Subcutaneous abdominal adipose tissue (tissue), 5 donors: ENCODE measurements at regions not wholly inside any gene's neighbourhood (a gene's known extent, or its start where the extent isn't known, plus 50 kb on each side); places are given as distances from the start of the nearest gene placed in this dataset.

Experiments used
- H3K27ac ChIP-seq: one replicate; pipeline ENCODE4 v1.7.0; 2013; ENCODE audit warnings: low read depth, mild to moderate bottlenecking, inconsistent platforms, low read length, moderate library complexity
- H3K27me3 ChIP-seq, 5 donors: one replicate each; pipeline ENCODE4 v1.7.0; 2013; ENCODE audit warnings: low read length in 5 of 5, inconsistent platforms in 1 of 5; ENCODE audit not compliant: control insufficient read depth in 5 of 5, insufficient read depth in 4 of 5
- H3K36me3 ChIP-seq, 5 donors: one replicate each; pipeline ENCODE4 v1.7.0; 2013; ENCODE audit warnings: low read length in 5 of 5; ENCODE audit not compliant: control insufficient read depth in 5 of 5, insufficient read depth in 5 of 5
- H3K4me1 ChIP-seq, 5 donors: one replicate each; pipeline ENCODE4 v1.7.0; 2013; ENCODE audit warnings: low read length in 5 of 5, mild to moderate bottlenecking in 3 of 5, moderate library complexity in 1 of 5; ENCODE audit not compliant: control insufficient read depth in 5 of 5, insufficient read depth in 5 of 5
- H3K4me3 ChIP-seq, 5 donors: one replicate each; pipeline ENCODE4 v1.7.0; 2013; ENCODE audit warnings: low read length in 5 of 5, low read depth in 1 of 5
- H3K9ac ChIP-seq, 5 donors: one replicate each; pipeline ENCODE4 v1.7.0; 2013; ENCODE audit warnings: low read length in 5 of 5, mild to moderate bottlenecking in 4 of 5, moderate library complexity in 3 of 5
- H3K9me3 ChIP-seq, 5 donors: one replicate each; pipeline ENCODE4 v1.7.0; 2013; ENCODE audit warnings: low read length in 5 of 5; ENCODE audit not compliant: control insufficient read depth in 5 of 5
- donor health status: healthy.
- donor health status: healthy.
- donor health status: healthy.
- donor health status: healthy.
- donor health status: healthy.

GRCh38 chr1:36606641-36607262 lies 124.0 kb upstream of the CSF3R start:
- no peaks in the 10 kb centered on the region for H3K4me1 ChIP-seq
- peaks cover 0 to 4% (median 0%) of the 10 kb centered on the region in 5 donors for H3K9me3 ChIP-seq
- peaks cover 0 to 21% (median 5%) of the 10 kb centered on the region in 5 donors for H3K27me3 ChIP-seq
- H3K4me3 ChIP-seq, result no peak overlapping the region
- no peaks in the 10 kb centered on the region for H3K36me3 ChIP-seq
- no peak overlapping the region for H3K9ac ChIP-seq
- H3K27ac ChIP-seq, result no peak overlapping the region

GRCh38 chr1:36605942-36606640 lies 123.4 kb upstream of the CSF3R start:
- no peaks in the 10 kb centered on the region for H3K4me1 ChIP-seq
- no peak overlapping the region for H3K27ac ChIP-seq
- no peaks in the 10 kb centered on the region for H3K36me3 ChIP-seq
- peaks cover 0 to 4% (median 0%) of the 10 kb centered on the region in 5 donors for H3K9me3 ChIP-seq
- no peak overlapping the region for H3K4me3 ChIP-seq
- H3K27me3 ChIP-seq, result peaks cover 0 to 20% (median 4%) of the 10 kb centered on the region in 5 donors
- H3K9ac ChIP-seq, result no peak overlapping the region

- Histone ChIP-seq H3K4me3 (no peak overlapping the region), H3K27me3 (peaks cover 0 to 27% (median 4%) of the 10 kb centered on the region in 5 donors), H3K9me3 (peaks cover 0 to 4% (median 0%) of the 10 kb centered on the region in 5 donors), H3K36me3 (no peaks in the 10 kb centered on the region), H3K9ac (no peak overlapping the region), H3K4me1 (no peaks in the 10 kb centered on the region), H3K27ac (no peak overlapping the region)
Measured at GRCh38 chr1:36603461-36603860, 120.7 kb upstream of the CSF3R start.

- H3K36me3 ChIP-seq, result no peaks in the 10 kb centered on the region
- no peaks in the 10 kb centered on the region for H3K4me1 ChIP-seq
- H3K27ac ChIP-seq, result no peak overlapping the region
- H3K9ac ChIP-seq, result no peak overlapping the region
- H3K4me3 ChIP-seq, result no peak overlapping the region
- H3K27me3 ChIP-seq, result peaks cover 0 to 29% (median 10%) of the 10 kb centered on the region in 5 donors
- H3K9me3 ChIP-seq, result peaks cover 0 to 4% (median 0%) of the 10 kb centered on the region in 5 donors
Measured at GRCh38 chr1:36602184-36602583, 119.5 kb upstream of the CSF3R start.

- H3K9ac ChIP-seq, result no peak overlapping the region
- no peaks in the 10 kb centered on the region for H3K36me3 ChIP-seq
- H3K4me3 ChIP-seq, result no peak overlapping the region
- peaks cover 0 to 4% (median 0%) of the 10 kb centered on the region in 5 donors for H3K9me3 ChIP-seq
- H3K4me1 ChIP-seq, result no peaks in the 10 kb centered on the region
- no peak overlapping the region for H3K27ac ChIP-seq
- peaks cover 4 to 30% (median 20%) of the 10 kb centered on the region in 5 donors for H3K27me3 ChIP-seq
Measured at GRCh38 chr1:36599828-36600227, 117.1 kb upstream of the CSF3R start.

GRCh38 chr1:36597514-36597913 lies 114.8 kb upstream of the CSF3R start:
- Histone ChIP-seq H3K9ac (no peak overlapping the region), H3K4me1 (no peaks in the 10 kb centered on the region), H3K27me3 (peaks cover 4 to 26% (median 20%) of the 10 kb centered on the region in 5 donors), H3K27ac (no peak overlapping the region), H3K9me3 (no peaks in the 10 kb centered on the region), H3K4me3 (no peak overlapping the region), H3K36me3 (no peaks in the 10 kb centered on the region)

- no peak overlapping the region for H3K27ac ChIP-seq
- H3K9me3 ChIP-seq, result no peaks in the 10 kb centered on the region
- H3K4me1 ChIP-seq, result peaks cover 0 to under 1% (median 0%) of the 10 kb centered on the region in 5 donors
- H3K9ac ChIP-seq, result no peak overlapping the region
- H3K36me3 ChIP-seq, result no peaks in the 10 kb centered on the region
- H3K27me3 ChIP-seq, result peaks cover 10 to 35% (median 26%) of the 10 kb centered on the region in 5 donors
- no peak overlapping the region for H3K4me3 ChIP-seq
Measured at GRCh38 chr1:36595921-36596320, 113.2 kb upstream of the CSF3R start.

GRCh38 chr1:36595349-36595748 lies 112.6 kb upstream of the CSF3R start:
- H3K9ac ChIP-seq, result no peak overlapping the region
- H3K9me3 ChIP-seq, result no peaks in the 10 kb centered on the region
- H3K27me3 ChIP-seq, result peaks cover 13 to 38% (median 29%) of the 10 kb centered on the region in 5 donors

GRCh38 chr1:36594023-36594422 lies 111.3 kb upstream of the CSF3R start:
- Histone ChIP-seq H3K36me3 (no peaks in the 10 kb centered on the region), H3K9me3 (no peaks in the 10 kb centered on the region), H3K4me3 (no peak overlapping the region), H3K9ac (no peak overlapping the region), H3K27ac (no peak overlapping the region), H3K4me1 (peaks cover 0 to 3% (median 0%) of the 10 kb centered on the region in 5 donors), H3K27me3 (peaks cover 21 to 46% (median 34%) of the 10 kb centered on the region in 5 donors)

More at GRCh38 chr1:36595349-36595748, 112.6 kb upstream of the CSF3R start:
- peaks cover 0 to 3% (median 0%) of the 10 kb centered on the region in 5 donors for H3K4me1 ChIP-seq
- no peak overlapping the region for H3K4me3 ChIP-seq
- no peak overlapping the region for H3K27ac ChIP-seq
- H3K36me3 ChIP-seq, result no peaks in the 10 kb centered on the region

GRCh38 chr1:36591278-36591677 lies 108.6 kb upstream of the CSF3R start:
- no peaks in the 10 kb centered on the region for H3K9me3 ChIP-seq
- H3K4me3 ChIP-seq, result no peak overlapping the region
- H3K36me3 ChIP-seq, result no peaks in the 10 kb centered on the region
- H3K27ac ChIP-seq, result no peak overlapping the region
- H3K4me1 ChIP-seq, result peaks cover 0 to 3% (median 0%) of the 10 kb centered on the region in 5 donors
- H3K9ac ChIP-seq, result no peak overlapping the region
- H3K27me3 ChIP-seq, result peaks cover 34 to 58% (median 48%) of the 10 kb centered on the region in 5 donors
